ENCODE measurements at regions not wholly inside any gene's neighbourhood (a gene's known extent, or its start where the extent isn't known, plus 50 kb on each side); places are given as distances from the start of the nearest gene placed in this dataset.

DNA sequence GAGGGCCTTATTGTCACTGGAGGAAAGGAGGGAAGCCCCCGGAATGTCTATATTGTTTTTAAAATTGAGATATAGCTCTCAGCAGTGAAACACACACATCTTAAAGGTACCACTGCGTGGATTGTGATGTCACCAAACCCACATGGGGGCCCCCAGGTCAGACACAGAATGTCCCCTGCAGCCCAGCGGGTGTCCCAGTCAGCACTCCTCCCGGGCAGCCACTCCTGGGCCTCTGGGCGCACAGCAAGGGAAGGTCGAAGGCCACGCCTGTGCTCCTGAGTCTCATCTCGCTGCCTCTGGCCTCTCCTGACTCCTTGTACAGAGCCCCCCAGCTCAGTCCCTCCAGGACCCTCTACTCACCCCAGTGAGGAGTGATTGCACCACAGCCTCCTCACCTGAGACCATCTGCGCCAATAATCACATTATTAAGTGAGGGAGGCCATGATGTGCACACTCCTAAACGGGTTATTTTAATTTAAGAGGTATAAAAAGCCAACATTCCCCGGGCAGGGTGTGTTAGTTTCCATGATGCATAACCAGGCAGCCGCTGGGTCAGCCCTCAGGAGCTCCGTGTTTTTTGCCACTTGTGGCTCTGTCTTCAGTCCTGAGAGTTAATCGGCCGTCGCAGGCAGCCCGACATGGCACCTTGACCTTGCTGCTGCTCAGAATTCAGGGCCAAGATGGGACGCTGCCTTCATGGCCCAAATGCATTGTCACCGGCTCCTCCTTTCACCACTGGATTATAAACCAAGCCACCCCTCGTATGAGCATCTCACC is 1089.3 kb downstream of the BRD1 start:
- TF ChIP-seq, protein P1, sequence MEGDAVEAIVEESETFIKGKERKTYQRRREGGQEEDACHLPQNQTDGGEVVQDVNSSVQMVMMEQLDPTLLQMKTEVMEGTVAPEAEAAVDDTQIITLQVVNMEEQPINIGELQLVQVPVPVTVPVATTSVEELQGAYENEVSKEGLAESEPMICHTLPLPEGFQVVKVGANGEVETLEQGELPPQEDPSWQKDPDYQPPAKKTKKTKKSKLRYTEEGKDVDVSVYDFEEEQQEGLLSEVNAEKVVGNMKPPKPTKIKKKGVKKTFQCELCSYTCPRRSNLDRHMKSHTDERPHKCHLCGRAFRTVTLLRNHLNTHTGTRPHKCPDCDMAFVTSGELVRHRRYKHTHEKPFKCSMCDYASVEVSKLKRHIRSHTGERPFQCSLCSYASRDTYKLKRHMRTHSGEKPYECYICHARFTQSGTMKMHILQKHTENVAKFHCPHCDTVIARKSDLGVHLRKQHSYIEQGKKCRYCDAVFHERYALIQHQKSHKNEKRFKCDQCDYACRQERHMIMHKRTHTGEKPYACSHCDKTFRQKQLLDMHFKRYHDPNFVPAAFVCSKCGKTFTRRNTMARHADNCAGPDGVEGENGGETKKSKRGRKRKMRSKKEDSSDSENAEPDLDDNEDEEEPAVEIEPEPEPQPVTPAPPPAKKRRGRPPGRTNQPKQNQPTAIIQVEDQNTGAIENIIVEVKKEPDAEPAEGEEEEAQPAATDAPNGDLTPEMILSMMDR (IDR thresholded peaks at IDR 0.05): no peak
- TF ChIP-seq POLR2A (IDR thresholded peaks at IDR 0.05): no peak

All from heart left ventricle (tissue), 13 donors.